ENCODE measurements at regions not wholly inside any gene's neighbourhood (a gene's known extent, or its start where the extent isn't known, plus 50 kb on each side); places are given as distances from the start of the nearest gene placed in this dataset.
A peak's percentile ranks its signal among the peaks of the same experiment; 100 is the strongest.

DNA sequence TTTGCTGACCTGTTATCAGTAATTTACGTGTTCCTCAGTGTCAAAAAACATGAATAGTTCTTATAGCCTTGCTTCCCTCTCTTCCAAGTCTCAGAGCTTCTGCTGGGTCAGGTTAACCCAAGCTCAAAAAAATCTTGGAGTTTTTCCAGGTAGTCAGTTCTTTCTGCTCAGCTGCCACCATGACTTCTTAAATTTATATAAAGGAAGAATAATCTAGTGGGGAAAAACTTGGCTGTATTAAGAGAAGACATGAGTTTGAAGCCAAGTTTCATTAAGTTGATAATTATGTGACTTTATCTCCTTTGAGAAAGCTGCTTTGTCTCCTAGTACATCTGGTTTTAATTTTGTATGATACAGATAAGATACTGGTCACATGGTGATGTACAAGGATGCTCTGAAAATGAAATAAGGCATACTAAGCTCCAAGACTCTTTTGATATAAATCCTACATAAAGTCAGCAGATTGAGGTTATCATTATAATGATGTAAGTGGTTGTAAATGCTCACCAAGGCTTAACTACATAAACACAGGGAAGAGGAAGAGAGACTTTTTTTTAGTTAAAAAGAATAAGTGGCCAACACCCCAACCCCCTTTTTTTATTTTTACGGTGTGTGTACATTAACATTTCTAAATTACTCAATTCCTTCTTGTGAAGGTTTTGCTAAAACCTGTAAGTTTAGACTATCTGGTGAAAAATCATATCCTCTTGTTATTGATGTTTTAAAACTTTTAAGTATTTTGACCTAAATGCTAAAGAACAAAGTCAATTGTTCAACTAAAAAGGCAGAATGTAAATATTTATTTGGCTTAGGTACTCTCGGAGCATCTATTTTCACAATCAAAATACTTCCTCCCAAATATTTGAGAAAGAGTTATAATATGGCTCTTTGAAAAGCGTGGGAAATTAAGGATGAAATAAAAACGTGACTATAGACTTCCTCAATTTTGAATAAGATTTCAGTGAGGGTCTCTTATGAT lies 84.1 kb upstream of the SLC38A2 start:
- WGBS = 46% methylated on average over 5 of the region's 5 CpGs
- Histone ChIP-seq H3K27me3 (replicated peaks; ENCODE audit: insufficient read depth) (no peaks in the 10 kb centered on the region), H3K9me3 (no peaks in the 10 kb centered on the region), H3K4me3 (no peak overlapping the region), H3K4me1 (replicated peaks) (no peaks in the 10 kb centered on the region), H3K27ac (no peak overlapping the region), H3K36me3 (no peaks in the 10 kb centered on the region)
- no peak for DNase-seq (ENCODE audit: low spot score)
- intact Hi-C loops (cut with DNase I) = no loop called here
- TF ChIP-seq POLR2AphosphoS5 (IDR thresholded peaks at IDR 0.05) = no peak
- TF ChIP-seq, protein P1, sequence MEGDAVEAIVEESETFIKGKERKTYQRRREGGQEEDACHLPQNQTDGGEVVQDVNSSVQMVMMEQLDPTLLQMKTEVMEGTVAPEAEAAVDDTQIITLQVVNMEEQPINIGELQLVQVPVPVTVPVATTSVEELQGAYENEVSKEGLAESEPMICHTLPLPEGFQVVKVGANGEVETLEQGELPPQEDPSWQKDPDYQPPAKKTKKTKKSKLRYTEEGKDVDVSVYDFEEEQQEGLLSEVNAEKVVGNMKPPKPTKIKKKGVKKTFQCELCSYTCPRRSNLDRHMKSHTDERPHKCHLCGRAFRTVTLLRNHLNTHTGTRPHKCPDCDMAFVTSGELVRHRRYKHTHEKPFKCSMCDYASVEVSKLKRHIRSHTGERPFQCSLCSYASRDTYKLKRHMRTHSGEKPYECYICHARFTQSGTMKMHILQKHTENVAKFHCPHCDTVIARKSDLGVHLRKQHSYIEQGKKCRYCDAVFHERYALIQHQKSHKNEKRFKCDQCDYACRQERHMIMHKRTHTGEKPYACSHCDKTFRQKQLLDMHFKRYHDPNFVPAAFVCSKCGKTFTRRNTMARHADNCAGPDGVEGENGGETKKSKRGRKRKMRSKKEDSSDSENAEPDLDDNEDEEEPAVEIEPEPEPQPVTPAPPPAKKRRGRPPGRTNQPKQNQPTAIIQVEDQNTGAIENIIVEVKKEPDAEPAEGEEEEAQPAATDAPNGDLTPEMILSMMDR (IDR thresholded peaks at IDR 0.05) = no peak
- TF ChIP-seq POLR2A (IDR thresholded peaks at IDR 0.05) = no peak

DNA sequence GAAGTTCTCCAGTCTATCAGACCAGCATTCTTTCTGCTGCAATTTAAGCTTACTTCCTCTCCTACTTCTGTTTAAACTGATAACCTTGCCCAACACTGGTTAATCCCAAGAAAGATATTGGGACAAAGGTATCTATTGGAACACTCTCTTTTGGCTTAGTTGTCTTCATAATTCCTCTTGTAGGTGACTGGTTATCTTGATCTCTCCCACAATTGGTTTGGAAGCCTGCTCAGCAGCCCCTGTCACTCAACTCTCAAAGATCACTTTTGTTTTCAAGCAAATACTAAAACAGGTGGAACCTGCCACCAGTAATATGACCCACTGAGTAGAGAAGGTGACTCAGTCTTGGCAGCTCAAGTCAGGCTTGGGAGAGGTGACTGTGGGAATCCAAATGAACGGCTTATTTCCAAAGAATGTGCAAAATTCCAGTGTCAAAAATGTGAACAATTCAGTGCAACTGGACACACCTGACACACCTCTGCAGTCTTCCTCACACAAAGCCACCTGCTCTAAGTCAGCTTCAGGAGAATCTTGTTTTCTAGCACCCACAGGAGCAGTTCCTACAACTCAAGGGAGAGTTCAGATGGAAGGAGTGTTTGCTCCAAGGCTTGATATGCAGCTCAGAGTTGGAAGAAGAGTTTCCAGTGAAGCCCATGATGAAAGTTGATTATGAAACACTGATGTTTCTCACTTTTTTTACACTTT lies 83.2 kb upstream of the SLC38A2 start:
- WGBS = 38% methylated on average over 1 of the region's 1 CpG
- intact Hi-C loops (cut with DNase I) = no loop called here
- Histone ChIP-seq H3K27ac (no peak overlapping the region), H3K36me3 (no peaks in the 10 kb centered on the region), H3K4me1 (replicated peaks) (no peaks in the 10 kb centered on the region), H3K27me3 (replicated peaks; ENCODE audit: insufficient read depth) (no peaks in the 10 kb centered on the region), H3K4me3 (no peak overlapping the region), H3K9me3 (no peaks in the 10 kb centered on the region)
- DNase-seq (ENCODE audit: low spot score) = peak; percentile 31
- no peak for TF ChIP-seq POLR2A (IDR thresholded peaks at IDR 0.05)
- TF ChIP-seq, protein P1 (IDR thresholded peaks at IDR 0.05) = no peak
- TF ChIP-seq POLR2AphosphoS5 (IDR thresholded peaks at IDR 0.05) = no peak

DNA sequence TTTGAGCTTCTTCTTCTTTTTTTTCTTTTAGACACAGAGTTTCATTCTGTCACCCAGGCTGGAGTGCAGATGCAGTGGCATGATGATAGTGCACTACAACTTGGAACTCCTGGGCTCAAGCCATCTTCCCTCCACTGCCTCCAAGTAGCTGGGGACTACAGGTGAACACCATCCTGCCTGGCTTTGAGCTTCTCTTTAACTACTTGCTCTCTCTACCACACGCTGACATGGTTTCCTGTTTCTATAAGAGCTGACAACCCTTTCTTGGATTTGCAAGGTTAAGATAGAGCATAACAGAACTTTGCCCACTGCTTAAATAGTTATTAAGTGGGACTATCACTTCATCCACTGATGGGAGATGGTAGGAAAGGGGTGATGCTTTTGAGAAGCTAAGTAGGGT lies 82.4 kb upstream of the SLC38A2 start:
- no peaks in the 10 kb centered on the region for H3K27me3 ChIP-seq (replicated peaks; ENCODE audit: insufficient read depth)
- TF ChIP-seq POLR2A (IDR thresholded peaks at IDR 0.05) (no peak), POLR2AphosphoS5 (IDR thresholded peaks at IDR 0.05) (no peak)
- TF ChIP-seq, protein P1 (IDR thresholded peaks at IDR 0.05) = no peak
- no peaks in the 10 kb centered on the region for H3K9me3 ChIP-seq
- WGBS = 82% methylated on average over 1 of the region's 1 CpG
- intact Hi-C loops (cut with DNase I) = no loop called here
- H3K27ac ChIP-seq = no peak overlapping the region
- no peaks in the 10 kb centered on the region for H3K36me3 ChIP-seq
- no peak for DNase-seq (ENCODE audit: low spot score)
- no peak overlapping the region for H3K4me3 ChIP-seq
- no peaks in the 10 kb centered on the region for H3K4me1 ChIP-seq (replicated peaks)

DNA sequence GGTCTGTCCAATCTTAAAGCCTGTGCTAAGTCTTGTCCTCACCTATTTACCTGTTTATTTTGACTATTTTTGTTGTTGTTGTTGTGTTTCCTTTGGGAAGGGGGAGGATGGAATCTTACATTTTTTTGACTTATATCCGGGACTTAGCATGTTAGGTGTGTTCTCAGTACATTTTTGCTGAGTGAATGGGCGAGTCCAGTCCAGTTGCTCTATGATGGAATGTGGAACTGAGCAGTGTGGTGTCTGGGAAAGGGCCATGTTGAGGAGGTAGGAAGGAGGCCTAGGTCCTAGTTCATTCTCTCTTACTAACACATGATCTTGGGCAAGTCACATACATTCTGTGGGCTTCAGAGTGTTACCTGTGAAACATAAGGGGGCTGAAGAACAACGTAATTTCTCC lies 80.9 kb upstream of the SLC38A2 start:
- Histone ChIP-seq H3K36me3 (no peaks in the 10 kb centered on the region), H3K4me1 (replicated peaks) (no peaks in the 10 kb centered on the region), H3K27me3 (replicated peaks; ENCODE audit: insufficient read depth) (no peaks in the 10 kb centered on the region), H3K4me3 (no peak overlapping the region), H3K9me3 (no peaks in the 10 kb centered on the region), H3K27ac (no peak overlapping the region)
- DNase-seq (ENCODE audit: low spot score) = no peak
- intact Hi-C loops (cut with DNase I) = no loop called here
- no peak for TF ChIP-seq POLR2AphosphoS5 (IDR thresholded peaks at IDR 0.05)
- TF ChIP-seq POLR2A (IDR thresholded peaks at IDR 0.05) = no peak
- TF ChIP-seq, protein P1 (IDR thresholded peaks at IDR 0.05) = no peak
- WGBS = 83% methylated on average over 3 of the region's 3 CpGs
